HL-60 (cell line): ENCODE measurements at regions not wholly inside any gene's neighbourhood (a gene's known extent, or its start where the extent isn't known, plus 50 kb on each side); places are given as distances from the start of the nearest gene placed in this dataset.

Source experiments
- DNase-seq, 2 experiments: peaks; one replicate each; pipeline ENCODE4 v3.0.0-alpha.2; 2010 to 2020; ENCODE audit warnings: low read depth in 1 of 2, low spot score in 1 of 2
- H3K27ac ChIP-seq: fragments of 250-450 bp; sonication (Bioruptor Pico); replicated peaks from 2 replicates; pipeline ENCODE4 v1.5.1; 2020; ENCODE audit warnings: mild to moderate bottlenecking, moderate library complexity
- H3K27me3 ChIP-seq: fragments of 250-450 bp; sonication (Bioruptor Pico); 2 replicates; pipeline ENCODE4 v1.5.1; 2021; ENCODE audit warnings: mild to moderate bottlenecking, moderate library complexity; ENCODE audit not compliant: insufficient read depth, poor library complexity, severe bottlenecking
- H3K4me3 ChIP-seq: replicated peaks from 2 replicates; pipeline ENCODE4 v1.5.1; 2011; ENCODE audit warnings: mild to moderate bottlenecking, control low read depth, low read length; ENCODE audit not compliant: insufficient read depth
- CTCF ChIP-seq: IDR thresholded peaks from one replicate; pipeline ENCODE4 v1.5.1; 2011; ENCODE audit warnings: low read length, control low read depth, inconsistent platforms; ENCODE audit not compliant: insufficient read depth
- GABPA ChIP-seq: IDR thresholded peaks from 2 replicates; pipeline ENCODE4 v1.6.1; 2012; ENCODE audit warnings: low read depth
- POLR2AphosphoS5 ChIP-seq: IDR thresholded peaks from 2 replicates; pipeline ENCODE4 v1.6.1; 2012; ENCODE audit warnings: low read depth
- REST ChIP-seq: IDR thresholded peaks from 2 replicates; pipeline ENCODE4 v1.6.1; 2012; ENCODE audit warnings: low read depth; ENCODE audit not compliant: insufficient replicate concordance
- SPI1 ChIP-seq: IDR thresholded peaks from 2 replicates; pipeline ENCODE4 v1.6.1; 2012; ENCODE audit warnings: low read depth, mild to moderate bottlenecking, borderline replicate concordance

- Histone ChIP-seq H3K27ac (no peak overlapping the region), H3K27me3 (no peaks in the 10 kb centered on the region), H3K4me3 (no peak overlapping the region)
- TF ChIP-seq POLR2AphosphoS5 (no peak), SPI1 (no peak), CTCF (no peak), REST (no peak), GABPA (no peak)
- no peak for DNase-seq
Measured at GRCh38 chr2:212773808-212774339, 235.3 kb upstream of the ERBB4 start.

GRCh38 chr2:212770240-212770639 is 231.6 kb upstream of the ERBB4 start:
- TF ChIP-seq REST (no peak), SPI1 (no peak), CTCF (no peak), GABPA (no peak), POLR2AphosphoS5 (no peak)
- no peak for DNase-seq
- Histone ChIP-seq H3K27me3 (no peaks in the 10 kb centered on the region), H3K4me3 (no peak overlapping the region), H3K27ac (no peak overlapping the region)

- no peaks in the 10 kb centered on the region for H3K27me3 ChIP-seq
- H3K27ac ChIP-seq, result no peak overlapping the region
- no peak overlapping the region for H3K4me3 ChIP-seq
- DNase-seq, result no peak
- no peak for TF ChIP-seq GABPA
- TF ChIP-seq POLR2AphosphoS5, result no peak
- no peak for TF ChIP-seq CTCF
- no peak for TF ChIP-seq SPI1
- no peak for TF ChIP-seq REST
Measured at GRCh38 chr2:212766921-212767320, 228.3 kb upstream of the ERBB4 start.
